SK-N-MC (cell line): ENCODE measurements at regions not wholly inside any gene's neighbourhood (a gene's known extent, or its start where the extent isn't known, plus 50 kb on each side); places are given as distances from the start of the nearest gene placed in this dataset.

ENCODE experiments used
- EZH2 ChIP-seq: fragments of 200-600 bp; sonication (generic); IDR thresholded peaks from one replicate; pipeline ENCODE4 v1.6.1; 2017; ENCODE audit warnings: antibody characterized with exemption
- POLR2AphosphoS5 ChIP-seq: IDR thresholded peaks from 2 replicates; pipeline ENCODE4 v1.6.1; 2012; ENCODE audit warnings: mild to moderate bottlenecking, low read depth, low read length, borderline replicate concordance

- TF ChIP-seq POLR2AphosphoS5 = no peak
- no peak for TF ChIP-seq EZH2
These were observed 107.4 kb upstream of the CREB1 start for GRCh38 chr2:207422380-207422779.
